Activated T-helper 2 cell treated with anti-CD3 and anti-CD28 coated beads, Interferon-gamma antibody, Interleukin-2, Interleukin-4, amounts not matched to agents 10 μg/mL and 5 μg/mL and 100 μg/mL, durations not matched to agents 14 hours and 24 hours and 36 hours (primary cell): ENCODE measurements at regions not wholly inside any gene's neighbourhood (a gene's known extent, or its start where the extent isn't known, plus 50 kb on each side); places are given as distances from the start of the nearest gene placed in this dataset.

ENCODE experiments used
- DNase-seq: peaks from one replicate; pipeline ENCODE4 v3.0.0; 2021; ENCODE audit warnings: low spot score
- H3K27ac Mint-ChIP-seq: one replicate; pipeline ENCODE4 v1.8.0; 2021; ENCODE audit warnings: mixed read lengths
- H3K27me3 Mint-ChIP-seq: one replicate; pipeline ENCODE4 v1.8.0; 2021; ENCODE audit warnings: low read depth, mixed read lengths
- H3K36me3 Mint-ChIP-seq: one replicate; pipeline ENCODE4 v1.8.0; 2021; ENCODE audit warnings: low read depth, mixed read lengths
- H3K4me1 Mint-ChIP-seq: one replicate; pipeline ENCODE4 v1.8.0; 2021; ENCODE audit warnings: low read depth, mixed read lengths
- H3K4me3 Mint-ChIP-seq: one replicate; pipeline ENCODE4 v1.8.0; 2021; ENCODE audit warnings: low read depth, mild to moderate bottlenecking, moderate library complexity, mixed read lengths
- H3K9me3 Mint-ChIP-seq: one replicate; pipeline ENCODE4 v1.8.0; 2021; ENCODE audit warnings: mixed read lengths
- intact Hi-C: fragments of 100-400 bp; cut with micrococcal nuclease; formaldehyde crosslinking; loops from one replicate; pipeline ENCODE4 v1.15.1; 2023

DNA sequence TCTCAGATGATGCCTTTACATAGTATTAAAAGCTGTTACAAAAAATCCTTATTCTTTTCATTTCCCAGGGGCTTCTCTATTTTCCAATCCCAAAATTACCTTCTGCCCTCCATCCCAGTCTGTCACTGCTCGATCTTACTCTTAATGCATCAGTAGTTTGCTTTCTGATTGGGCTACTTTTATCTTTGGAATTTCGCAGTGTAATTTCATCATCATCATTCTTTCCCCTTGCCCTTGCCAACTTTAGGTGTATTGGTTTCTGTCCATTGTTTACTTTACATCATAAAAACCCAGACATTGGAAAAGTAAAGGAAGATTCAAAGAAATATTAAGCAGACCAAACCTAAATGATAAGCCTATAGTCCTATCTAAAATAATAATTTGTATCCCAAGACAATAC lies 457.2 kb downstream of the PIK3C3 start:
- Mint-ChIP-seq H3K27ac (no peak overlapping the region), H3K36me3 (no peaks in the 10 kb centered on the region), H3K9me3 (peaks cover 27% of the 10 kb centered on the region), H3K27me3 (no peaks in the 10 kb centered on the region), H3K4me1 (no peaks in the 10 kb centered on the region), H3K4me3 (no peak overlapping the region)
- intact Hi-C loops: loop anchor here (10.0 kb wide), 1 partner anchor 67 kb away; no protein-coding TSS in a partner anchor
- DNase-seq: no peak

GRCh38 chr18:42412896-42413295 lies 457.9 kb downstream of the PIK3C3 start:
- intact Hi-C loops: loop anchor here (10.0 kb wide), 1 partner anchor 68 kb away; no protein-coding TSS in a partner anchor
- no peak overlapping the region for H3K27ac Mint-ChIP-seq

GRCh38 chr18:42413870-42414269 lies 458.8 kb downstream of the PIK3C3 start:
- peaks cover 18% of the 10 kb centered on the region for H3K9me3 Mint-ChIP-seq
- no peaks in the 10 kb centered on the region for H3K27me3 Mint-ChIP-seq

More at GRCh38 chr18:42412896-42413295, 457.9 kb downstream of the PIK3C3 start:
- H3K4me1 Mint-ChIP-seq: no peaks in the 10 kb centered on the region
- peaks cover 21% of the 10 kb centered on the region for H3K9me3 Mint-ChIP-seq
- H3K4me3 Mint-ChIP-seq: no peak overlapping the region
- DNase-seq: no peak
- no peaks in the 10 kb centered on the region for H3K36me3 Mint-ChIP-seq
- H3K27me3 Mint-ChIP-seq: no peaks in the 10 kb centered on the region

GRCh38 chr18:42414756-42415454 lies 459.9 kb downstream of the PIK3C3 start:
- H3K27ac Mint-ChIP-seq: no peak overlapping the region
- no peaks in the 10 kb centered on the region for H3K27me3 Mint-ChIP-seq
- no peak overlapping the region for H3K4me3 Mint-ChIP-seq

More at GRCh38 chr18:42413870-42414269, 458.8 kb downstream of the PIK3C3 start:
- Mint-ChIP-seq H3K4me1 (no peaks in the 10 kb centered on the region), H3K36me3 (no peaks in the 10 kb centered on the region), H3K4me3 (no peak overlapping the region), H3K27ac (no peak overlapping the region)
- DNase-seq: no peak
- intact Hi-C loops: loop anchor here (10.0 kb wide), 1 partner anchor 69 kb away; no protein-coding TSS in a partner anchor

GRCh38 chr18:42417189-42417588 lies 462.2 kb downstream of the PIK3C3 start:
- H3K4me3 Mint-ChIP-seq: no peak overlapping the region
- H3K4me1 Mint-ChIP-seq: no peaks in the 10 kb centered on the region
- no peaks in the 10 kb centered on the region for H3K36me3 Mint-ChIP-seq
- no peak overlapping the region for H3K27ac Mint-ChIP-seq
- H3K9me3 Mint-ChIP-seq: peaks cover 6% of the 10 kb centered on the region
- no peaks in the 10 kb centered on the region for H3K27me3 Mint-ChIP-seq
- intact Hi-C loops: loop anchor here (10.0 kb wide), 1 partner anchor 72 kb away; no protein-coding TSS in a partner anchor
- no peak for DNase-seq

More at GRCh38 chr18:42414756-42415454, 459.9 kb downstream of the PIK3C3 start:
- intact Hi-C loops: loop anchor here (10.0 kb wide), 1 partner anchor 70 kb away; no protein-coding TSS in a partner anchor
- Mint-ChIP-seq H3K36me3 (no peaks in the 10 kb centered on the region), H3K9me3 (peaks cover 9% of the 10 kb centered on the region), H3K4me1 (no peaks in the 10 kb centered on the region)
- no peak for DNase-seq

- no peaks in the 10 kb centered on the region for H3K4me1 Mint-ChIP-seq
- H3K4me3 Mint-ChIP-seq: no peak overlapping the region
- H3K27ac Mint-ChIP-seq: no peak overlapping the region
- H3K27me3 Mint-ChIP-seq: no peaks in the 10 kb centered on the region
- intact Hi-C loops: loop anchor here (10.0 kb wide), 1 partner anchor 73 kb away; no protein-coding TSS in a partner anchor
- no peaks in the 10 kb centered on the region for H3K36me3 Mint-ChIP-seq
- peaks cover 5% of the 10 kb centered on the region for H3K9me3 Mint-ChIP-seq
- no peak for DNase-seq
Measured at GRCh38 chr18:42418121-42418520, 463.1 kb downstream of the PIK3C3 start.

DNA sequence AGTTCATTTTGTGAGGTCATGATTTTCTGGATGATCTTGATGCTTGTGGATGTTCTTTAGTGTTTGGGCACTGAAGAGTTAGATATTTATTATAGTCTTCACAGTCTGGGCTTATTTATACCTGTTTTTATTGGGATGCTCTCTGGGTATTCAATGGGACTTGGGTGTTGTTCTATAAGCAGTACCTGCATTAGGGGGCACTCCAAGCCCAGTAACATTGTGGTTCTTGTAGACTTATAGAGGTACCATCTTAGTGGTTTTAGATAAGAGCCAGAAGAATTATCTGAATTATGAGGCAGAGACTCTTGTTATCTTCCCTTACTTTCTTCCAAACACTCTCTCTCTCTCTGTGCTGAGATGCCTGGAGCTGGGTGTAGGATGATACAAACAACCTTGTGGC lies 470.0 kb downstream of the PIK3C3 start:
- H3K27ac Mint-ChIP-seq: no peak overlapping the region
- no peak for DNase-seq
- H3K4me3 Mint-ChIP-seq: no peak overlapping the region
- H3K9me3 Mint-ChIP-seq: peaks cover 9% of the 10 kb centered on the region
- no peaks in the 10 kb centered on the region for H3K27me3 Mint-ChIP-seq
- intact Hi-C loops: no loop called here
- H3K36me3 Mint-ChIP-seq: no peaks in the 10 kb centered on the region
- no peaks in the 10 kb centered on the region for H3K4me1 Mint-ChIP-seq

GRCh38 chr18:42426496-42427015 lies 471.5 kb downstream of the PIK3C3 start:
- Mint-ChIP-seq H3K36me3 (no peaks in the 10 kb centered on the region), H3K27ac (no peak overlapping the region), H3K9me3 (peaks cover 9% of the 10 kb centered on the region), H3K4me1 (no peaks in the 10 kb centered on the region), H3K27me3 (no peaks in the 10 kb centered on the region), H3K4me3 (no peak overlapping the region)
- DNase-seq: no peak
- intact Hi-C loops: no loop called here

GRCh38 chr18:42429196-42429595 lies 474.2 kb downstream of the PIK3C3 start:
- intact Hi-C loops: no loop called here
- Mint-ChIP-seq H3K27ac (no peak overlapping the region), H3K36me3 (no peaks in the 10 kb centered on the region)

DNA sequence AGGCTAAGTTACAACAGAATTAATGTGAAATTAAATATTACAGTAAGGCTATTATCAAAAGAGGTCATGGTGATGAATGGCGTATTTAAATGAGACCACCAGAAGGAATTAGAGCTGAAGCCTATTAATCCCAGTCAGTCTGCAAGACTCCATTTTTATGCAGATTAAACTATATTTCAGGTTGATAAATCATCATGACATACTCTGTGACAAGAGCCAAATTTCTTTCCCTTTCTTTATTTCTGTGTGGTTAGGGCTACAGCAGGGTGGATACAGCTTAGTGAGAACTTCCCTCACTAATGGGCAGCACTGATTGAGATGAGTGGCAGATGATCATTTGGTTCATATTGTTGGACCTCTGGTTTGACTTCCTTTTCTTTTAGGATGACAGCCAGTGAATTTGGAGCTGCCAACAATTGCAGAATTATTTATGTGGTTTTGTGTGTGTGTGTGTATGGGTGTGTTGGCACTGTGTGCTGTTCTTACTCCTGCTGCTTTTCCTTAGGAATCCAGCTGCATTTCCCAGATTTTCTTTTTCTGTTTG lies 481.3 kb downstream of the PIK3C3 start:
- DNase-seq: no peak
- Mint-ChIP-seq H3K27me3 (no peaks in the 10 kb centered on the region), H3K9me3 (no peaks in the 10 kb centered on the region), H3K4me1 (no peaks in the 10 kb centered on the region), H3K4me3 (no peak overlapping the region), H3K27ac (no peak overlapping the region), H3K36me3 (no peaks in the 10 kb centered on the region)
- intact Hi-C loops: no loop called here

More at GRCh38 chr18:42429196-42429595, 474.2 kb downstream of the PIK3C3 start:
- H3K4me1 Mint-ChIP-seq: no peaks in the 10 kb centered on the region
- no peak for DNase-seq
- H3K4me3 Mint-ChIP-seq: no peak overlapping the region
- no peaks in the 10 kb centered on the region for H3K27me3 Mint-ChIP-seq
- peaks cover 9% of the 10 kb centered on the region for H3K9me3 Mint-ChIP-seq

GRCh38 chr18:42437001-42437400 lies 482.0 kb downstream of the PIK3C3 start:
- no peaks in the 10 kb centered on the region for H3K27me3 Mint-ChIP-seq
- no peak for DNase-seq
- no peaks in the 10 kb centered on the region for H3K9me3 Mint-ChIP-seq
- H3K4me3 Mint-ChIP-seq: no peak overlapping the region
- intact Hi-C loops: no loop called here
- H3K27ac Mint-ChIP-seq: no peak overlapping the region
- no peaks in the 10 kb centered on the region for H3K36me3 Mint-ChIP-seq
- no peaks in the 10 kb centered on the region for H3K4me1 Mint-ChIP-seq

DNA sequence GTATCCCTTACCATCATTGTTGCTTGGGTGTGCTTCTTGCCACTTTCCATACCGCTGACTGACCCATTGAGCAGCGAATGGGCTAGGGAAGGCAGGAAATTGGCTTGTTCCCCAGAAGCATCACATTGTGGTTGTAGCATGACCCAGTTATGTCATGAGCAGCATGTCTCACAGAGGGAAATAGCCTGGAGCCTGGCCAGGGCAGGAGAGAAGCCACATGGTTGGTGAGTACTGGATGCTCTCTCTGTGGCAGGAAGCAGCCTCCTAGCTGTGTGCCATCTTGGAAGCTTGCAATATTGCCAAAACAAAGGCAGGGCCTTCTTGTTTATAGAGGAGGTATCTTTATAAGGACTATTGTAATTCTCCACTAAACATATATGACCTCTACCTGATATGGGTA lies 482.6 kb downstream of the PIK3C3 start:
- H3K27ac Mint-ChIP-seq: no peak overlapping the region
- no peak overlapping the region for H3K4me3 Mint-ChIP-seq
- H3K9me3 Mint-ChIP-seq: no peaks in the 10 kb centered on the region
- H3K36me3 Mint-ChIP-seq: no peaks in the 10 kb centered on the region
- no peak for DNase-seq
- no peaks in the 10 kb centered on the region for H3K4me1 Mint-ChIP-seq
- intact Hi-C loops: no loop called here
- H3K27me3 Mint-ChIP-seq: no peaks in the 10 kb centered on the region

DNA sequence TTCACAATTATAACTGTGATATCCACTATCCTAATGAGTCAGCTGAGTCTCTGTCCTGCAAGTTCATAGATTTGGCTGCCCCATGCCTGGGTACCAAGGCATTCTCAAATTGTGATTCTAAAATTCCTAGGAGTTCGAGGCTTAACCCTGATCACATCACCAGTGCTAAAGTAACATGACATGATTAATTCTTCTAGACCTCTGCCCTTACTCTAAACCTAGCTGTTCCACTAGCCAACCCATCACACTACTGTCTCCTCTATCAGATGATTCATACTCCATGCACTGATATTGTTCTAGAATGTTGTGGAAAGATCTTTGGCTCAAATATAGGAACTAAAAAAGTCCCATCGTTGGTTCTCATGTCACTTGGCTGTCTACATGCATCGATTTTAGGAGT lies 487.6 kb downstream of the PIK3C3 start:
- Mint-ChIP-seq H3K4me1 (no peaks in the 10 kb centered on the region), H3K27ac (no peak overlapping the region), H3K36me3 (no peaks in the 10 kb centered on the region), H3K27me3 (no peaks in the 10 kb centered on the region), H3K4me3 (no peak overlapping the region), H3K9me3 (peaks cover 15% of the 10 kb centered on the region)
- intact Hi-C loops: no loop called here
- no peak for DNase-seq
